Gastrocnemius medialis (tissue), 4 donors: ENCODE measurements at regions not wholly inside any gene's neighbourhood (a gene's known extent, or its start where the extent isn't known, plus 50 kb on each side); places are given as distances from the start of the nearest gene placed in this dataset.

Experiments
- ATAC-seq, 2 donors: fragments of 150-250 bp; one replicate each; pipeline ENCODE4 v1.9.1; 2016
- DNase-seq, 2 donors: peaks; one replicate each; pipeline ENCODE4 v3.0.0-alpha.2; 2019
- H3K27ac ChIP-seq, 4 donors: fragments of 200-600 bp; sonication (generic); 1 replicate in 1 of 4; 2 replicates in 3 of 4; pipeline ENCODE4 v1.5.1; 2016 to 2018; ENCODE audit warnings: mild to moderate bottlenecking in 2 of 4, moderate library complexity in 1 of 4
- H3K27me3 ChIP-seq, 3 donors: fragments of 200-600 bp; sonication (generic) in 2 of 3; 1 replicate in 1 of 3; 2 replicates in 2 of 3; pipeline versions ENCODE4 v1.5.1 to v1.6.0; 2016 to 2019; ENCODE audit warnings: mild to moderate bottlenecking in 1 of 3, moderate library complexity in 1 of 3
- H3K36me3 ChIP-seq, 2 donors: fragments of 200-600 bp; sonication (generic) in 1 of 2; one replicate each; pipeline ENCODE4 v1.5.1; 2017 to 2018
- H3K4me1 ChIP-seq, 2 donors: fragments of 200-600 bp; sonication (generic) in 1 of 2; one replicate each; pipeline ENCODE4 v1.5.1; 2016 to 2017; ENCODE audit warnings: mild to moderate bottlenecking in 2 of 2
- H3K4me3 ChIP-seq, 4 donors: fragments of 200-600 bp; sonication (generic) in 3 of 4; 1 replicate in 1 of 4; 2 replicates in 3 of 4; pipeline ENCODE4 v1.5.1; 2016 to 2019; ENCODE audit warnings: mild to moderate bottlenecking in 2 of 4
- H3K9me3 ChIP-seq, 3 donors: fragments of 200-600 bp; sonication (generic) in 2 of 3; 1 replicate in 1 of 3; 2 replicates in 2 of 3; pipeline ENCODE4 v1.5.1; 2016 to 2019
- CTCF ChIP-seq, 5 experiments: fragments of 450-650 bp in 3 of 5; fragments of 200-600 bp in 2 of 5; sonication (generic) in 2 of 5; IDR thresholded peaks in 4 of 5; conservative IDR thresholded peaks in 1 of 5; 1 replicate in 4 of 5; 2 replicates in 1 of 5; pipeline ENCODE4 v1.5.1; 2016 to 2019; ENCODE audit warnings: antibody characterized with exemption in 5 of 5, mild to moderate bottlenecking in 3 of 5, moderate library complexity in 3 of 5
- POLR2A ChIP-seq, 2 donors: fragments of 450-650 bp; IDR thresholded peaks; one replicate each; pipeline ENCODE4 v1.6.1; 2017; ENCODE audit warnings: antibody characterized with exemption in 2 of 2, mild to moderate bottlenecking in 2 of 2, moderate library complexity in 2 of 2
- in situ Hi-C, 4 donors: fragments of 200-750 bp; cut with MboI; loops; one replicate each; pipeline versions ENCODE4 v1.15.0 to v1.8.0; 2017; ENCODE audit warnings: low sequenced_read_pairs in 4 of 4
- intact Hi-C: fragments of 100-400 bp; cut with DNase I; formaldehyde crosslinking; loops from one replicate; pipeline ENCODE4 v1.15.1; 2023; ENCODE audit warnings: low total_unique reads

- no peaks in the 10 kb centered on the region for H3K4me1 ChIP-seq
- TF ChIP-seq CTCF (IDR thresholded peaks at IDR 0.05 in 4 of 5, conservative IDR thresholded peaks at IDR 0.05 in 1 of 5), result no peak
- no peak for TF ChIP-seq POLR2A (IDR thresholded peaks at IDR 0.05)
- in situ Hi-C loops (loop anchor here in 1 of 4 donors (25.0 kb wide), 1 partner anchor 101 kb away; no protein-coding TSS in a partner anchor), intact Hi-C loops (no loop called here)
- no peaks in the 10 kb centered on the region for H3K27me3 ChIP-seq
- DNase-seq (peak in 1 of 2 donors; percentile 23), ATAC-seq (peak in 1 of 2 donors; percentile 21)
- peak overlapping the region in 1 of 4 donors; percentile 19 for H3K27ac ChIP-seq
- H3K4me3 ChIP-seq, result no peak overlapping the region
- H3K36me3 ChIP-seq, result no peaks in the 10 kb centered on the region
- no peaks in the 10 kb centered on the region for H3K9me3 ChIP-seq
Measured at GRCh38 chr17:34811561-34811960, 149.7 kb downstream of the CCT6B start.

GRCh38 chr17:34800661-34801060 lies 160.6 kb downstream of the CCT6B start:
- intact Hi-C loops, result no loop called here
- DNase-seq (no peak), ATAC-seq (no peak)

DNA sequence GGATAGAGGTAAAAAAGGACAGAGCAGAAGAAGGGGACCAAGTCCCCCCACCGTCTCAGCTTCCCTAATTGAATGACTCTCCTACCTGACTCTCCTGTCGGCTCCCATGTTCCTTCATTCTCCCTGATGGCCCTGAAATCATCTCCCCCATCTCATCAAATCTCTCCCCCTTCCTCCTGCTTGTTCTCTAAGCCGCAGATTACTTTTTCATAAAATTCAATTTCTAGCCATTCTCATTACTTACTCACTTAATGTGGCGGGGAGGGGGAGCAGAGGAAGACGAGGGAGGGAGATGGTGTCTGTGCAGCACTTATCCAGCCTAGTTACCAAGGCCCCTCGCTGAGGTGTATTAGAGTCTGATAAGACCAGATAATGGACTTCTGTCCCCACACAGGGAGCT lies 161.5 kb downstream of the CCT6B start:
- in situ Hi-C loops, result loop anchor here in 1 of 4 donors (25.0 kb wide), 1 partner anchor 113 kb away; no protein-coding TSS in a partner anchor
- Histone ChIP-seq H3K4me3 (no peak overlapping the region), H3K27me3 (no peaks in the 10 kb centered on the region), H3K27ac (no peak overlapping the region), H3K9me3 (no peaks in the 10 kb centered on the region), H3K4me1 (no peaks in the 10 kb centered on the region), H3K36me3 (no peaks in the 10 kb centered on the region)
- TF ChIP-seq POLR2A (IDR thresholded peaks at IDR 0.05) (no peak), CTCF (IDR thresholded peaks at IDR 0.05 in 4 of 5, conservative IDR thresholded peaks at IDR 0.05 in 1 of 5) (no peak)
- ATAC-seq (no peak), DNase-seq (no peak)
- intact Hi-C loops, result no loop called here

More at GRCh38 chr17:34800661-34801060, 160.6 kb downstream of the CCT6B start:
- in situ Hi-C loops, result loop anchor here in 1 of 4 donors (25.0 kb wide), 1 partner anchor 112 kb away; no protein-coding TSS in a partner anchor
- TF ChIP-seq CTCF (IDR thresholded peaks at IDR 0.05 in 4 of 5, conservative IDR thresholded peaks at IDR 0.05 in 1 of 5), result no peak
- no peak for TF ChIP-seq POLR2A (IDR thresholded peaks at IDR 0.05)
- Histone ChIP-seq H3K4me3 (no peak overlapping the region), H3K4me1 (no peaks in the 10 kb centered on the region), H3K27me3 (no peaks in the 10 kb centered on the region), H3K27ac (no peak overlapping the region), H3K9me3 (no peaks in the 10 kb centered on the region), H3K36me3 (no peaks in the 10 kb centered on the region)

DNA sequence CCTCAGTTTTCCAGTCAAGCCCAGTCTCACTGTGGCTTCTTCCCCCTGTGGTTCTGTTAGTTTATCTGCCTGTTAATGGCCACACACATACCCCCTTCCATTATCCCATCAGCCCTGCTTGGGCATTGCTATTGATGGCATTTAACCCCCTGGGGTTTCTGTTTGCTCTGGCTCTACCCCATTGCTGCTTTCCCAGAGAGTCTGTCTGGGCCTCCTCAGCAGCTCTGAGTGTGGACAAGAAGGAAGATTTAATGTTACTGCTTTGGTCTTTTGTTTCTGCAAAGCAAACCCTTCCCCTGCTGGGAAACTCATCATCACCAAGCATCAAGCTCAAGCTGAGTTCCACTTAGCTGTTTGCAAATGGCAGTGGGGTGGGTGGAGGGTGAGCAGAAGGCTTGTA lies 162.7 kb downstream of the CCT6B start:
- ATAC-seq (no peak), DNase-seq (no peak)
- Histone ChIP-seq H3K36me3 (no peaks in the 10 kb centered on the region), H3K27me3 (no peaks in the 10 kb centered on the region), H3K27ac (no peak overlapping the region), H3K4me1 (no peaks in the 10 kb centered on the region), H3K9me3 (no peaks in the 10 kb centered on the region), H3K4me3 (no peak overlapping the region)
- TF ChIP-seq CTCF (IDR thresholded peaks at IDR 0.05 in 4 of 5, conservative IDR thresholded peaks at IDR 0.05 in 1 of 5) (no peak), POLR2A (IDR thresholded peaks at IDR 0.05) (no peak)
- in situ Hi-C loops (no loop called here), intact Hi-C loops (no loop called here)

DNA sequence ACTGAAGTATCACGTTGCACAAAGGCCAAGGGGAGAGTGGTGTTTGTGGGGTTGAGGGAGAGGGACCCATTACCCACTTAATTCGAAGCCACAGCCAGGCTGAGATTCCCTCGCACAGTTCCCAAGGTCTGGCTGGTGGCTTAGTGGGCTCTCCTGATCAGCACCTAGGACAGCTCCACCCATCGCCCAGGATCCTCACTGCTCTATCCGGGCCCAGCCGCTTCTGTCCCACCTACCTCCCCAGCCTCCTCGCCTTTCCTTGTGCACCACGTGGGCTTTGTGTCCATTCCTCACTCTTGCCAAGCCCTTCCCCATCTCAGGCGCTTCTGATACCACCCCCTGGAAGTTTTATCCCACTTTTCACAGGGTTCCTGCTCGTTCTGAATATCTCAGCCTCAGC lies 163.5 kb downstream of the CCT6B start:
- DNase-seq, result no peak
- no peak for ATAC-seq

More for the DNA sequence above, 163.5 kb downstream of the CCT6B start:
- intact Hi-C loops, result no loop called here
- in situ Hi-C loops, result no loop called here
- no peak overlapping the region for H3K27ac ChIP-seq
- H3K36me3 ChIP-seq, result no peaks in the 10 kb centered on the region
- H3K4me1 ChIP-seq, result no peaks in the 10 kb centered on the region
- no peaks in the 10 kb centered on the region for H3K27me3 ChIP-seq
- TF ChIP-seq CTCF (IDR thresholded peaks at IDR 0.05 in 4 of 5, conservative IDR thresholded peaks at IDR 0.05 in 1 of 5), result no peak
- TF ChIP-seq POLR2A (IDR thresholded peaks at IDR 0.05), result no peak
- H3K4me3 ChIP-seq, result no peak overlapping the region
- H3K9me3 ChIP-seq, result no peaks in the 10 kb centered on the region
